ENCODE measurements at regions not wholly inside any gene's neighbourhood (a gene's known extent, or its start where the extent isn't known, plus 50 kb on each side); places are given as distances from the start of the nearest gene placed in this dataset.
"Not testable (repeated sequence)": the region's sequence is repeated elsewhere in the genome, so short reads cannot be mapped to it uniquely, and the experiment has no call there.

- Histone ChIP-seq H3K9me3 (no peaks in the 10 kb centered on the region), H3K4me1 (no peaks in the 10 kb centered on the region), H3K27me3 (no peaks in the 10 kb centered on the region), H3K4me3 (no peak overlapping the region), H3K27ac (no peak overlapping the region), H3K36me3 (ENCODE audit: low read depth, missing control alignments) (no peaks in the 10 kb centered on the region)
- DNase-seq, result no peak
- intact Hi-C loops (cut with DNase I; ENCODE audit: low total_unique reads), result no loop called here
- TF ChIP-seq POLR2A (IDR thresholded peaks at IDR 0.05), result no peak
- TF ChIP-seq, protein P1, sequence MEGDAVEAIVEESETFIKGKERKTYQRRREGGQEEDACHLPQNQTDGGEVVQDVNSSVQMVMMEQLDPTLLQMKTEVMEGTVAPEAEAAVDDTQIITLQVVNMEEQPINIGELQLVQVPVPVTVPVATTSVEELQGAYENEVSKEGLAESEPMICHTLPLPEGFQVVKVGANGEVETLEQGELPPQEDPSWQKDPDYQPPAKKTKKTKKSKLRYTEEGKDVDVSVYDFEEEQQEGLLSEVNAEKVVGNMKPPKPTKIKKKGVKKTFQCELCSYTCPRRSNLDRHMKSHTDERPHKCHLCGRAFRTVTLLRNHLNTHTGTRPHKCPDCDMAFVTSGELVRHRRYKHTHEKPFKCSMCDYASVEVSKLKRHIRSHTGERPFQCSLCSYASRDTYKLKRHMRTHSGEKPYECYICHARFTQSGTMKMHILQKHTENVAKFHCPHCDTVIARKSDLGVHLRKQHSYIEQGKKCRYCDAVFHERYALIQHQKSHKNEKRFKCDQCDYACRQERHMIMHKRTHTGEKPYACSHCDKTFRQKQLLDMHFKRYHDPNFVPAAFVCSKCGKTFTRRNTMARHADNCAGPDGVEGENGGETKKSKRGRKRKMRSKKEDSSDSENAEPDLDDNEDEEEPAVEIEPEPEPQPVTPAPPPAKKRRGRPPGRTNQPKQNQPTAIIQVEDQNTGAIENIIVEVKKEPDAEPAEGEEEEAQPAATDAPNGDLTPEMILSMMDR (IDR thresholded peaks at IDR 0.05), result no peak
- WGBS, 2 donors, result 89 to 97% methylated on average over 1 of the region's 1 CpG
Observed at GRCh38 chr2:175601969-175602368, 400.1 kb downstream of the LNPK start.

- no peak for TF ChIP-seq POLR2A (IDR thresholded peaks at IDR 0.05)
- TF ChIP-seq, protein P1 (IDR thresholded peaks at IDR 0.05), result no peak
- Histone ChIP-seq H3K27ac (no peak overlapping the region), H3K9me3 (no peaks in the 10 kb centered on the region), H3K27me3 (no peaks in the 10 kb centered on the region), H3K36me3 (ENCODE audit: low read depth, missing control alignments) (no peaks in the 10 kb centered on the region), H3K4me1 (no peaks in the 10 kb centered on the region), H3K4me3 (no peak overlapping the region)
- 81 to 85% methylated on average over 7 of the region's 7 CpGs for WGBS, 2 donors
- DNase-seq, result no peak
- intact Hi-C loops (cut with DNase I; ENCODE audit: low total_unique reads), result no loop called here
Observed at GRCh38 chr2:175599966-175600831, 401.9 kb downstream of the LNPK start.

DNA sequence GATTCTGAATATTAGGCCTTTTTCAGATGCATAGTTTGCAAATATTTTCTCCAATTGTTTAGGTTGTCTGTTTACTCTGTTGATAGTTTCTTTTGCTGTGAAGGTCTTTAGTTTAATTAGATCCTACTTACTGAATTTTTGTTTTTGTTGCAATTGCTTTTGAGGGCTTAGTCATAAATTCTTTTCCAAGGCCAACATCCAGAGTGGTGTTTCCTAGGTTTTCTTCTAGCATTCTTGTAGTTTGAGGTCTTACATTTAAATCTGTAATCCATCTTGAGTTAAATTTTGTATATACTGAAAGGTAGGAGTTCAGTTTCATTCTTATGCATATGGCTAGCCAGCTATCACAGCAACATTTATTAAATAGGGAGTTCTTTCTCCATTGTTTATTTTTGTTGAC, 404.8 kb downstream of the LNPK start:
- Histone ChIP-seq H3K36me3 (ENCODE audit: low read depth, missing control alignments) (no peaks in the 10 kb centered on the region), H3K27ac (no peak overlapping the region), H3K4me3 (no peak overlapping the region), H3K4me1 (no peaks in the 10 kb centered on the region), H3K27me3 (no peaks in the 10 kb centered on the region), H3K9me3 (no peaks in the 10 kb centered on the region)
- intact Hi-C loops (cut with DNase I; ENCODE audit: low total_unique reads), result no loop called here
- no peak for TF ChIP-seq POLR2A (IDR thresholded peaks at IDR 0.05)
- TF ChIP-seq, protein P1 (IDR thresholded peaks at IDR 0.05), result no peak
- no peak for DNase-seq

DNA sequence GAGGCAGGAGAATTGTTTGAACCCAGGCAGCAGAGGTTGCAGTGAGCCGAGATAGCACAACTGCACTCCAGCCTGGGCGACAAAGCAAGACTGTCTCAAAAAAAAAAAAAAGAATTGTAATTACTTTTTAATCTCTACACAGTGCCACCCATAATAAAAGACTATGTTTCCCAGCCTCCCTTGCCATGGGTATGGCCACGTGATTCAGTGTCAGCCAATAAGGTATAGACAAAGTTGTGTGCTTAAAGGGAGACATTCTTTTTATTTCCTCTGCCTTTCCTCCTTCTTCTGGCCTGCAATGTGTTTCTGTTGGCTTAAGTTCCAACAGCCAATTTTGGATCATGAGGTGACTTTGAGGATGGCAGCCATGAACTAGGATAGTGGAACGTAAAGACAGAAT, 406.9 kb downstream of the LNPK start:
- Histone ChIP-seq H3K4me1 (no peaks in the 10 kb centered on the region), H3K9me3 (no peaks in the 10 kb centered on the region), H3K4me3 (no peak overlapping the region), H3K27me3 (no peaks in the 10 kb centered on the region), H3K36me3 (ENCODE audit: low read depth, missing control alignments) (no peaks in the 10 kb centered on the region), H3K27ac (no peak overlapping the region)
- TF ChIP-seq, protein P1 (IDR thresholded peaks at IDR 0.05), result no peak
- no peak for TF ChIP-seq POLR2A (IDR thresholded peaks at IDR 0.05)
- intact Hi-C loops (cut with DNase I; ENCODE audit: low total_unique reads), result no loop called here
- no peak for DNase-seq
- WGBS, 2 donors, result 73 to 80% methylated on average over 4 of the region's 4 CpGs

DNA sequence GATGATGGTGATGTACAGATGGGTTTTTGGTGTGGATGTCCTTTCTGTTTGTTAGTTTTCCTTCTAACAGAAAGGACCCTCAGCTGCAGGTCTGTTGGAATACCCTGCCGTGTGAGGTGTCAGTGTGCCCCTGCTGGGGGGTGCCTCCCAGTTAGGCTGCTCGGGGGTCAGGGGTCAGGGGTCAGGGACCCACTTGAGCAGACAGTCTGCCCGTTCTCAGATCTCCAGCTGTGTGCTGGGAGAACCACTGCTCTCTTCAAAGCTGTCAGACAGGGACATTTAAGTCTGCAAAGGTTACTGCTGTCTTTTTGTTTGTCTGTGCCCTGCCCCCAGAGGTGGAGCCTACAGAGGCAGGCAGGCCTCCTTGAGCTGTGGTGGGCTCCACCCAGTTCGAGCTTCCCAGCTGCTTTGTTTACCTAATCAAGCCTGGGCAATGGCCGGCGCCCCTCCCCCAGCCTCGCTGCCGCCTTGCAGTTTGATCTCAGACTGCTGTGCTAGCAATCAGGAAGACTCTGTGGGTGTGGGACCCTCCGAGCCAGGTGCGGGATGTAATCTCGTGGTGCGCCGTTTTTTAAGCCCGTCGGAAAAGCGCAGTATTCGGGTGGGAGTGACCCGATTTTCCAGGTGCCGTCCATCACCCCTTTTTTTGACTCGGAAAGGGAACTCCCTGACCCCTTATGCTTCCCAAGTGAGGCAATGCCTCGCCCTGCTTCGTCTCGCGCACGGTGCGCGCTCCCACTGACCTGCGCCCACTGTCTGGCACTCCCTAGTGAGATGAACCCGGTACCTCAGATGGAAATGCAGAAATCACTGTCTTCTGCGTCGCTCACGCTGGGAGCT, 408.2 kb downstream of the LNPK start:
- H3K4me1 ChIP-seq; DNase-seq; H3K9me3 ChIP-seq; intact Hi-C loops (cut with DNase I; ENCODE audit: low total_unique reads); H3K36me3 ChIP-seq (ENCODE audit: low read depth, missing control alignments); H3K27me3 ChIP-seq; H3K27ac ChIP-seq: not testable (repeated sequence)
- H3K4me3 ChIP-seq, result peak overlapping the region; percentile 20 to 24
- WGBS, 2 donors, result 70 to 83% methylated on average over 29 to 32 of the region's 32 CpGs

DNA sequence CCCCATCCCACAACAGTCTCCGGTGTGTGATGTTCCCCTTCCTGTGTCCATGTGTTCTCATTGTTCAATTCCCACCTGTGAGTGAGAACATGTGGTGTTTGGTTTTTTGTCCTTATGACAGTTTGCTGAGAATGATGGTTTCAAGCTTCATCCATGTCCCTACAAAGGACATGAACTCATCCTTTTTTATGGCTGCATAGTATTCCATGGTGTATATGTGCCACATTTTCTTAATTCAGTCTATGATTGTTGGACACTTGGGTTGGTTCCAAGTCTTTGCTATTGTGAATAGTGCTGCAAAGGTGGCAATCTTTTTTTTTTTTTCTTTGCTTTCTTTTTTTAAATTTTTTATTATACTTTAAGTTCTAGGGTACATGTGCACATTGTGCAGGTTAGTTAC, 406.7 kb upstream of the ATP5MC3 start:
- H3K4me1 ChIP-seq; intact Hi-C loops (cut with DNase I; ENCODE audit: low total_unique reads); H3K9me3 ChIP-seq; H3K36me3 ChIP-seq (ENCODE audit: low read depth, missing control alignments); H3K27me3 ChIP-seq; H3K27ac ChIP-seq; DNase-seq; H3K4me3 ChIP-seq: not testable (repeated sequence)
- whole genome bisulfite sequencing, 2 donors, result 92 to 94% methylated on average over 1 of the region's 1 CpG

Data from testis (tissue), 2 donors.